PC-9 (cell line): ENCODE measurements at regions not wholly inside any gene's neighbourhood (a gene's known extent, or its start where the extent isn't known, plus 50 kb on each side); places are given as distances from the start of the nearest gene placed in this dataset.
"Not testable (repeated sequence)": the region's sequence is repeated elsewhere in the genome, so short reads cannot be mapped to it uniquely, and the experiment has no call there.

Experiments used
- BruUV-seq: library from RNA; stranded (reverse); fragments of 400-500 nt; replicated peaks from 2 replicates; lab custom pipeline; 2021; lab: Mats Ljungman, UMichigan
- CTCF ChIA-PET: fragments of 300-600 bp; sonication (Branson Sonifier 250); formaldehyde crosslinking; loops from one replicate; lab custom pipeline; 2022; ENCODE audit warnings: antibody characterized with exemption; lab: Charles Lee
- POLR2A ChIA-PET: fragments of 300-600 bp; sonication (Branson Sonifier 250); formaldehyde crosslinking; loops from one replicate; lab custom pipeline; 2022; ENCODE audit warnings: antibody characterized with exemption; ENCODE audit not compliant: unreplicated experiment; lab: Charles Lee
- DNase-seq, 2 experiments: peaks; one replicate each; pipeline versions ENCODE4 v3.0.0 to v3.0.0-alpha.2; 2015 to 2022; ENCODE audit warnings: mixed read lengths in 1 of 2
- H2AFZ ChIP-seq: fragments of 200-600 bp; sonication (generic); 2 replicates; pipeline ENCODE4 v1.8.1; 2017; ENCODE audit warnings: antibody characterized with exemption
- H3F3A ChIP-seq: fragments of 200-600 bp; sonication (generic); 2 replicates; pipeline ENCODE4 v1.8.1; 2017; ENCODE audit warnings: antibody characterized with exemption, mild to moderate bottlenecking, low read depth; ENCODE audit not compliant: insufficient read depth
- H3K27ac ChIP-seq: fragments of 200-600 bp; sonication (generic); 2 replicates; pipeline ENCODE4 v1.6.1; 2016; ENCODE audit warnings: mixed run types
- H3K27me3 ChIP-seq: fragments of 200-600 bp; sonication (generic); 2 replicates; pipeline ENCODE4 v1.6.1; 2016; ENCODE audit warnings: low read depth, mixed run types; ENCODE audit not compliant: insufficient read depth
- H3K36me3 ChIP-seq: fragments of 200-600 bp; sonication (generic); 2 replicates; pipeline ENCODE4 v1.6.1; 2016; ENCODE audit warnings: low read depth, mixed run types
- H3K4me1 ChIP-seq: fragments of 200-600 bp; sonication (generic); replicated peaks from 2 replicates; pipeline ENCODE4 v1.6.1; 2016; ENCODE audit warnings: mixed run types; ENCODE audit not compliant: insufficient read depth
- H3K4me2 ChIP-seq: fragments of 200-600 bp; sonication (generic); 2 replicates; pipeline ENCODE4 v1.6.1; 2017; ENCODE audit warnings: mixed run types
- H3K4me3 ChIP-seq: fragments of 200-600 bp; sonication (generic); 2 replicates; pipeline ENCODE4 v1.6.1; 2016; ENCODE audit warnings: mixed run types
- H3K79me2 ChIP-seq: fragments of 200-600 bp; sonication (generic); 2 replicates; pipeline ENCODE4 v1.6.1; 2017; ENCODE audit warnings: low read depth, mixed run types
- H3K9me2 ChIP-seq: fragments of 200-600 bp; sonication (generic); 2 replicates; pipeline ENCODE4 v1.8.1; 2017; ENCODE audit warnings: mild to moderate bottlenecking; ENCODE audit not compliant: insufficient read depth
- H3K9me3 ChIP-seq: fragments of 200-600 bp; sonication (generic); 2 replicates; pipeline ENCODE4 v1.8.1; 2016; ENCODE audit warnings: low read depth; ENCODE audit not compliant: insufficient read depth
- H4K20me1 ChIP-seq: fragments of 200-600 bp; sonication (generic); 2 replicates; pipeline ENCODE4 v1.8.1; 2017; ENCODE audit not compliant: insufficient read depth
- EZH2 ChIP-seq: fragments of 200-600 bp; sonication (generic); IDR thresholded peaks from 2 replicates; pipeline ENCODE4 v1.8.0; 2017; ENCODE audit warnings: antibody characterized with exemption, low read depth
- intact Hi-C: fragments of 100-400 bp; cut with micrococcal nuclease; formaldehyde crosslinking; loops from one replicate; pipeline ENCODE4 v1.10.0; 2022; ENCODE audit not compliant: unreplicated experiment
- TF ChIP-seq, protein P1 (sequence below): fragments of 200-600 bp; sonication (generic); conservative IDR thresholded peaks from 2 replicates; pipeline ENCODE4 v1.6.1; 2017; ENCODE audit warnings: mixed run types, antibody characterized with exemption, mild to moderate bottlenecking, moderate library complexity

GRCh38 chr14:81618695-81619094 lies 85.0 kb upstream of the SEL1L start:
- no peaks in the 10 kb centered on the region for H3K36me3 ChIP-seq
- no peak overlapping the region for H3K4me3 ChIP-seq
- H3K4me2 ChIP-seq: no peak overlapping the region
- H4K20me1 ChIP-seq: no peaks in the 10 kb centered on the region
- no peaks in the 10 kb centered on the region for H3K79me2 ChIP-seq
- ChIA-PET CTCF (no interaction called here), POLR2A (no interaction called here)
- H3K27ac ChIP-seq: no peak overlapping the region
- no peaks in the 10 kb centered on the region for H3K9me3 ChIP-seq
- DNase-seq: no peak
- H3K9me2 ChIP-seq: no peaks in the 10 kb centered on the region
- H2AFZ ChIP-seq: no peak overlapping the region
- H3K27me3 ChIP-seq: no peaks in the 10 kb centered on the region
- BruUV-seq: no TSS peak
- TF ChIP-seq, protein P1, sequence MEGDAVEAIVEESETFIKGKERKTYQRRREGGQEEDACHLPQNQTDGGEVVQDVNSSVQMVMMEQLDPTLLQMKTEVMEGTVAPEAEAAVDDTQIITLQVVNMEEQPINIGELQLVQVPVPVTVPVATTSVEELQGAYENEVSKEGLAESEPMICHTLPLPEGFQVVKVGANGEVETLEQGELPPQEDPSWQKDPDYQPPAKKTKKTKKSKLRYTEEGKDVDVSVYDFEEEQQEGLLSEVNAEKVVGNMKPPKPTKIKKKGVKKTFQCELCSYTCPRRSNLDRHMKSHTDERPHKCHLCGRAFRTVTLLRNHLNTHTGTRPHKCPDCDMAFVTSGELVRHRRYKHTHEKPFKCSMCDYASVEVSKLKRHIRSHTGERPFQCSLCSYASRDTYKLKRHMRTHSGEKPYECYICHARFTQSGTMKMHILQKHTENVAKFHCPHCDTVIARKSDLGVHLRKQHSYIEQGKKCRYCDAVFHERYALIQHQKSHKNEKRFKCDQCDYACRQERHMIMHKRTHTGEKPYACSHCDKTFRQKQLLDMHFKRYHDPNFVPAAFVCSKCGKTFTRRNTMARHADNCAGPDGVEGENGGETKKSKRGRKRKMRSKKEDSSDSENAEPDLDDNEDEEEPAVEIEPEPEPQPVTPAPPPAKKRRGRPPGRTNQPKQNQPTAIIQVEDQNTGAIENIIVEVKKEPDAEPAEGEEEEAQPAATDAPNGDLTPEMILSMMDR: no peak
- no peak for TF ChIP-seq EZH2
- no peaks in the 10 kb centered on the region for H3K4me1 ChIP-seq
- intact Hi-C loops: no loop called here
- no peaks in the 10 kb centered on the region for H3F3A ChIP-seq

- ChIA-PET POLR2A (no interaction called here), CTCF (no interaction called here)
- Histone ChIP-seq H2AFZ (no peak overlapping the region), H3K4me1 (no peaks in the 10 kb centered on the region), H3K4me3 (no peak overlapping the region), H3K79me2 (no peaks in the 10 kb centered on the region), H3K4me2 (no peak overlapping the region), H3K9me3 (no peaks in the 10 kb centered on the region), H3K27me3 (no peaks in the 10 kb centered on the region), H3K36me3 (no peaks in the 10 kb centered on the region), H3K9me2 (no peaks in the 10 kb centered on the region), H4K20me1 (no peaks in the 10 kb centered on the region), H3F3A (no peaks in the 10 kb centered on the region), H3K27ac (no peak overlapping the region)
- no peak for TF ChIP-seq EZH2
- TF ChIP-seq, protein P1: no peak
- intact Hi-C loops: no loop called here
- DNase-seq: no peak
- no TSS peak for BruUV-seq
These were observed 86.2 kb upstream of the SEL1L start for GRCh38 chr14:81619816-81620215.

- CTCF ChIA-PET: not testable (repeated sequence)
These were observed 90.2 kb upstream of the SEL1L start for GRCh38 chr14:81623771-81624396.

GRCh38 chr14:81625343-81625742 lies 91.7 kb upstream of the SEL1L start:
- no peaks in the 10 kb centered on the region for H3K9me3 ChIP-seq
- ChIA-PET POLR2A (no interaction called here), CTCF (no interaction called here)
- no peak overlapping the region for H3K4me3 ChIP-seq
- no peak overlapping the region for H2AFZ ChIP-seq
- H3K9me2 ChIP-seq: no peaks in the 10 kb centered on the region
- no TSS peak for BruUV-seq
- intact Hi-C loops: no loop called here
- H3K27ac ChIP-seq: no peak overlapping the region
- no peak for DNase-seq
- H3K36me3 ChIP-seq: no peaks in the 10 kb centered on the region
- H4K20me1 ChIP-seq: no peaks in the 10 kb centered on the region
- no peaks in the 10 kb centered on the region for H3K79me2 ChIP-seq
- no peak overlapping the region for H3K4me2 ChIP-seq
- no peak for TF ChIP-seq EZH2
- TF ChIP-seq, protein P1: peak; percentile 60
- no peaks in the 10 kb centered on the region for H3K4me1 ChIP-seq
- no peaks in the 10 kb centered on the region for H3F3A ChIP-seq
- H3K27me3 ChIP-seq: 0 out of 2 replicates have a peak, but pooled peaks cover 4% of the 10 kb centered on the region

More at GRCh38 chr14:81623771-81624396, 90.2 kb upstream of the SEL1L start:
- H3K4me2 ChIP-seq, H3K4me1 ChIP-seq, H3K4me3 ChIP-seq, H3K27me3 ChIP-seq, intact Hi-C loops, H3K36me3 ChIP-seq, H3F3A ChIP-seq, BruUV-seq, H3K9me3 ChIP-seq, H4K20me1 ChIP-seq, POLR2A ChIA-PET, H2AFZ ChIP-seq, DNase-seq, H3K9me2 ChIP-seq, H3K27ac ChIP-seq, H3K79me2 ChIP-seq: not testable (repeated sequence)
